ENCODE measurements at regions not wholly inside any gene's neighbourhood (a gene's known extent, or its start where the extent isn't known, plus 50 kb on each side); places are given as distances from the start of the nearest gene placed in this dataset.

DNA sequence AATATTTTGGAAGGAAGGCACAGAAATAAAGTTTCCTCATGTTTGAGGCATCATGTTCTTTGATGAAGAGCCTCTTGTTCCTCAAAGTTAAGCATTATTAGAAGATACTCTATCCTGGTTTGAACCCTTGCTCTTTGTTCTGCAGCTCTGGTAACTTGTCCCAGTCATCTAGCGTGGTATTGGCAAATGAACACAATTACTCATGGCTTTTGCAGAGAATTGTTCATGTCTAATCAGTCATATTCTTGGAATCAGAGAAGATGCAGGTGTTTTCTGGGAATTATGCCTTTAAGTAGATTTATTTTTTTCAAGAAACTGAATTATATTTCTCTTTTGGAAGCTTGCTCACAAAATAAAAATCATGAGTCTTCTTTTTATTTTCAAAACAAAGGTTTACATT, 52.9 kb upstream of the HPGDS start:
- TF ChIP-seq, protein P1, sequence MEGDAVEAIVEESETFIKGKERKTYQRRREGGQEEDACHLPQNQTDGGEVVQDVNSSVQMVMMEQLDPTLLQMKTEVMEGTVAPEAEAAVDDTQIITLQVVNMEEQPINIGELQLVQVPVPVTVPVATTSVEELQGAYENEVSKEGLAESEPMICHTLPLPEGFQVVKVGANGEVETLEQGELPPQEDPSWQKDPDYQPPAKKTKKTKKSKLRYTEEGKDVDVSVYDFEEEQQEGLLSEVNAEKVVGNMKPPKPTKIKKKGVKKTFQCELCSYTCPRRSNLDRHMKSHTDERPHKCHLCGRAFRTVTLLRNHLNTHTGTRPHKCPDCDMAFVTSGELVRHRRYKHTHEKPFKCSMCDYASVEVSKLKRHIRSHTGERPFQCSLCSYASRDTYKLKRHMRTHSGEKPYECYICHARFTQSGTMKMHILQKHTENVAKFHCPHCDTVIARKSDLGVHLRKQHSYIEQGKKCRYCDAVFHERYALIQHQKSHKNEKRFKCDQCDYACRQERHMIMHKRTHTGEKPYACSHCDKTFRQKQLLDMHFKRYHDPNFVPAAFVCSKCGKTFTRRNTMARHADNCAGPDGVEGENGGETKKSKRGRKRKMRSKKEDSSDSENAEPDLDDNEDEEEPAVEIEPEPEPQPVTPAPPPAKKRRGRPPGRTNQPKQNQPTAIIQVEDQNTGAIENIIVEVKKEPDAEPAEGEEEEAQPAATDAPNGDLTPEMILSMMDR (IDR thresholded peaks at IDR 0.05; ENCODE audit: low read length, missing control alignments): no peak
- DNase-seq (ENCODE audit: low read depth): peak; percentile 29
- H3K4me3 ChIP-seq (replicated peaks; ENCODE audit: low read depth, low read length): no peak overlapping the region

DNA sequence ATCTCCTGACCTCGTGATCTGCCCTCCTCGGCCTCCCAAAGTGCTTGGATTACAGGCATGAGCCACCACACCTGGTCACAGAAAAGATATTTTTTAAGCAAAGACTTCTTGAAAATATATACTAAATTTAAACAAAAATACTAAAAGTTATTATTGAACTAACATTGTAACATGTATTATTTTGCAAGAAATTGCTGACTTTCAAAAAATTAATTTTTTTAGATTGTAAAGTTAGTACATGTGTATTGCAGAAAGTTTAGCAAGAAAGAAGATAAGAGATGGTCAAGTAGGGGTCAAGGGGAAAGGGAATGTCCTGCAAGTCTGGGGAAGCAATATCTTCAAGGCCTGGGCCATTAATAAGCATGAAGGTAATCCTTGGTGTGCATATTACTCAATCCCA, 54.3 kb upstream of the HPGDS start:
- DNase-seq (ENCODE audit: low read depth): no peak
- no peak overlapping the region for H3K4me3 ChIP-seq (replicated peaks; ENCODE audit: low read depth, low read length)
- TF ChIP-seq, protein P1 (IDR thresholded peaks at IDR 0.05; ENCODE audit: low read length, missing control alignments): no peak

DNA sequence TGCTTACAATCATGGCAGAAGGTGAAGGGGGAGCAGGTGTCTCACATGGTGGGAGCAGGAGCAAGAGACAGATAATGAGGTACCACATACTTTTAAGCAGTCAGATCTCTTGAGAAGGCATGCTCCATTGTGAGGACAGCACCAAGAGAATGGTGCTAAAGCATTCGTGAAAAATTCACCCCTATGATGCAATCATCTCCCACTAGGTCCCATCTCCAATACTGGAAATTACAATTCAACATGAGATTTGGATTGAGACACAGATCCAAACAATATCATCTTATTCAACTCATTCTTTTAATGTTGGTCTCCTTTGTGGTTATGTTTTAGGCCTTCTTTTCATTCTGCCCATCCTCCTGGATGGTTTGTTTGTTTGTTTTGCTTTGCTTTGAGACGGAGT, 54.1 kb upstream of the PDLIM5 start:
- TF ChIP-seq, protein P1 (IDR thresholded peaks at IDR 0.05; ENCODE audit: low read length, missing control alignments): no peak
- H3K4me3 ChIP-seq (replicated peaks; ENCODE audit: low read depth, low read length): no peak overlapping the region
- DNase-seq (ENCODE audit: low read depth): no peak

DNA sequence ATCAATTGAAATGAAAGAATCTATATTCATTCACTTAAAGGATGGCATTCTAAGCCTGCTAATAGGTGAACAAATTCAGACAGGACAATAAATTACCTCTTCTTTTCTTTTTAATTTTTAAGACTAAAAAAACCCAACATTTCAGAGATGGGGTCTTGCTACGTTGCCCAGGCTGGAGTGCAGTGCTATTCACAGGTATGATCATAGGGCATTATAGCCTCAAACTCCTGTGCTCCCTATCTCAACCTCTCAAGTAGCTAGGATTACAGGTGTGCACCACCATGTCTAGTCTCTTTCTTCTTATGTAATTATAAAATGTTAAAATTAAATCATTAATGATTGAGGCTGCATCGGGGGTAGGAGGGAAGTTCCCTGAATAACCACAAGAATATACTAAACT, 52.5 kb upstream of the PDLIM5 start:
- no peak overlapping the region for H3K4me3 ChIP-seq (replicated peaks; ENCODE audit: low read depth, low read length)
- TF ChIP-seq, protein P1 (IDR thresholded peaks at IDR 0.05; ENCODE audit: low read length, missing control alignments): no peak

DNA sequence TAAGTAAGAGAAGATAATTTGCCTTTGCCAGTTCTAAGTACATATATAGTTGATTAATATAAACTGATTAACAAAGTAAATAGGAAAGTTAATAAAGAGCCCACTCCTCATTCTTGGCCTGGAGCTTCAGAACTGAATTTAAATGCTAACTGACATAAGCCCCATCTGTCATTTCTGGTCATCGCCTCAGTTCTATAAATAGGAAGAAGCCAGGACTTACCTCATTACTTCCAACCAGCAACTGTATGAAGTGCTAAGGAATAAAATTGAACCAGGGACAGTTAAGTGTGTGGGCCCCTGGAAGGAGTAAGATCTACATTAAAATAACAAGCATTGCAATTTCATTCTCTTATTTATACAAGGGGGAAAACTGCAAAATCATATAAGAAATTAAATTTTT, 52.0 kb upstream of the PDLIM5 start:
- H3K4me3 ChIP-seq (replicated peaks; ENCODE audit: low read depth, low read length): no peak overlapping the region
- no peak for DNase-seq (ENCODE audit: low read depth)
- TF ChIP-seq, protein P1 (IDR thresholded peaks at IDR 0.05; ENCODE audit: low read length, missing control alignments): no peak

More for the DNA sequence above, 52.5 kb upstream of the PDLIM5 start:
- no peak for DNase-seq (ENCODE audit: low read depth)

DNA sequence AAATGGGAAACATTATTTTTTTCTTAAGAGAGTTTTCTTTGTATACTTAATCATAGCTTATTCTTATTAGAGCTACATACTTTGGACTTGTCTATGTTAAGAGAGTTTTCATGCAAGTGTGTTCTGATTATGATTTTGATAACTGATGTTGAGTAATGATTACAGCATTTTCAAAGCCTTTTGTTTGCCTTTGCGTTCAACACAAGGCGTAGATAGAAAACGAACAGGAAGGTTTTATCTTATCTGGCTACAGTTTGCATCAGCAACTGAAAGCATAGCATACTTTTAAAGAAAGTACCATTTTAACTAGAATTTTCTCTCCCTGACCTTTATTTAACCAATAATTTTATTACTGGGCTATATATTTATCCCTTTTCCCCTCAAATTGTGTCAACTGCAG, 51.6 kb upstream of the PDLIM5 start:
- TF ChIP-seq, protein P1 (IDR thresholded peaks at IDR 0.05; ENCODE audit: low read length, missing control alignments): no peak

More for the DNA sequence above, 51.6 kb upstream of the PDLIM5 start:
- peak; percentile 30 for DNase-seq (ENCODE audit: low read depth)
- H3K4me3 ChIP-seq (replicated peaks; ENCODE audit: low read depth, low read length): no peak overlapping the region

All from fibroblast of pulmonary artery (primary cell).